ENCODE measurements at regions not wholly inside any gene's neighbourhood (a gene's known extent, or its start where the extent isn't known, plus 50 kb on each side); places are given as distances from the start of the nearest gene placed in this dataset.

GRCh38 chr20:40464731-40465208 is 224.3 kb downstream of the MAFB start:
- no peaks in the 10 kb centered on the region for H3K9me3 ChIP-seq (ENCODE audit: control extremely low read depth in 1 of 5, control insufficient read depth in 4 of 5, insufficient read depth in 2 of 5, low read depth in 1 of 5, low read length in 4 of 5)
- peaks cover 0 to 1% (median 0%) of the 10 kb centered on the region in 5 experiments for H3K27me3 ChIP-seq (replicated peaks in 2 of 5; ENCODE audit: control insufficient read depth in 4 of 5, insufficient read depth in 5 of 5, low read length in 4 of 5)
- ChIA-PET CTCF (no interaction called here), POLR2A (no interaction called here)
- no peak overlapping the region for H3K4me3 ChIP-seq (ENCODE audit: control insufficient read depth in 1 of 7, extremely low read depth in 1 of 7, insufficient read depth in 4 of 7, low read depth in 2 of 7, low read length in 6 of 7)
- DNase-seq, result no peak
- H3K36me3 ChIP-seq (ENCODE audit: control insufficient read depth in 4 of 4, insufficient read depth in 4 of 4, low read length in 3 of 4), result no peaks in the 10 kb centered on the region
- H3K27ac ChIP-seq (ENCODE audit: insufficient read depth in 1 of 2, low read depth in 1 of 2, low read length in 2 of 2, poor library complexity in 1 of 2, severe bottlenecking in 2 of 2), result no peak overlapping the region
- 100% methylated on average over 2 of the region's 2 CpGs for WGBS (ENCODE audit: insufficient coverage)
- H3K4me1 ChIP-seq (ENCODE audit: control extremely low read depth in 1 of 4, control insufficient read depth in 4 of 4, insufficient read depth in 4 of 4, low read length in 3 of 4), result no peaks in the 10 kb centered on the region

DNA sequence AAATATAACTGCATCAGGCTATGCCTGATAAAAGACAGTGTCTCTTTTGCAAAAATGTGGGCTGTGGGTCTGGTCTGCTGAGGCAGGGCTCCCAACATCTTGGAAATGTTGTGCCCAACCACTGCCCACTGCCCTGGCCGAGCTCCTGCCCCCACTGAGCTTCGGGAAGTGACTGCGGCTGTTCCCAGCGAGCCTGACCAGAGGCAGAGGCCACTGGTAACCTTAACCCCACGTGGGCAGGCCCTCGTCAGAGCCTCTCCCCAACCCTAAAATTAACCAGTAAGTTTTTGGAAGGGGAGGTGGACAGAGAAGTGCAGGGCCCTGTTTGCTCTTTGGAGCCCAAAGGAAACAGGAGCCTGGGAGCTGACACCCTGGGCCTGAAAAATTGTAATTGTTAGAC is 225.9 kb downstream of the MAFB start:
- DNase-seq, result no peak
- Histone ChIP-seq H3K27me3 (replicated peaks in 2 of 5; ENCODE audit: control insufficient read depth in 4 of 5, insufficient read depth in 5 of 5, low read length in 4 of 5) (peaks cover 0 to 1% (median 0%) of the 10 kb centered on the region in 5 experiments), H3K4me3 (ENCODE audit: control insufficient read depth in 1 of 7, extremely low read depth in 1 of 7, insufficient read depth in 4 of 7, low read depth in 2 of 7, low read length in 6 of 7) (no peak overlapping the region), H3K36me3 (ENCODE audit: control insufficient read depth in 4 of 4, insufficient read depth in 4 of 4, low read length in 3 of 4) (no peaks in the 10 kb centered on the region), H3K9me3 (ENCODE audit: control extremely low read depth in 1 of 5, control insufficient read depth in 4 of 5, insufficient read depth in 2 of 5, low read depth in 1 of 5, low read length in 4 of 5) (no peaks in the 10 kb centered on the region), H3K4me1 (ENCODE audit: control extremely low read depth in 1 of 4, control insufficient read depth in 4 of 4, insufficient read depth in 4 of 4, low read length in 3 of 4) (no peaks in the 10 kb centered on the region), H3K27ac (ENCODE audit: insufficient read depth in 1 of 2, low read depth in 1 of 2, low read length in 2 of 2, poor library complexity in 1 of 2, severe bottlenecking in 2 of 2) (no peak overlapping the region)
- ChIA-PET CTCF (no interaction called here), POLR2A (no interaction called here)
- WGBS (ENCODE audit: insufficient coverage), result 90% methylated on average over 6 of the region's 6 CpGs

GRCh38 chr20:40462566-40462965 is 226.5 kb downstream of the MAFB start:
- H3K4me3 ChIP-seq (ENCODE audit: control insufficient read depth in 1 of 7, extremely low read depth in 1 of 7, insufficient read depth in 4 of 7, low read depth in 2 of 7, low read length in 6 of 7), result no peak overlapping the region
- no peak for DNase-seq
- no CpG with 5 or more reads among the region's 1 CpG for WGBS (ENCODE audit: insufficient coverage)
- no peak overlapping the region for H3K27ac ChIP-seq (ENCODE audit: insufficient read depth in 1 of 2, low read depth in 1 of 2, low read length in 2 of 2, poor library complexity in 1 of 2, severe bottlenecking in 2 of 2)
- ChIA-PET CTCF (no interaction called here), POLR2A (no interaction called here)
- peaks cover 0 to 1% (median 0%) of the 10 kb centered on the region in 5 experiments for H3K27me3 ChIP-seq (replicated peaks in 2 of 5; ENCODE audit: control insufficient read depth in 4 of 5, insufficient read depth in 5 of 5, low read length in 4 of 5)
- H3K4me1 ChIP-seq (ENCODE audit: control extremely low read depth in 1 of 4, control insufficient read depth in 4 of 4, insufficient read depth in 4 of 4, low read length in 3 of 4), result no peaks in the 10 kb centered on the region
- H3K36me3 ChIP-seq (ENCODE audit: control insufficient read depth in 4 of 4, insufficient read depth in 4 of 4, low read length in 3 of 4), result no peaks in the 10 kb centered on the region
- no peaks in the 10 kb centered on the region for H3K9me3 ChIP-seq (ENCODE audit: control extremely low read depth in 1 of 5, control insufficient read depth in 4 of 5, insufficient read depth in 2 of 5, low read depth in 1 of 5, low read length in 4 of 5)

- ChIA-PET CTCF (no interaction called here), POLR2A (no interaction called here)
- no peak overlapping the region for H3K27ac ChIP-seq (ENCODE audit: insufficient read depth in 1 of 2, low read depth in 1 of 2, low read length in 2 of 2, poor library complexity in 1 of 2, severe bottlenecking in 2 of 2)
- 100% methylated on average over 4 of the region's 4 CpGs for WGBS (ENCODE audit: insufficient coverage)
- no peak overlapping the region for H3K4me3 ChIP-seq (ENCODE audit: control insufficient read depth in 1 of 7, extremely low read depth in 1 of 7, insufficient read depth in 4 of 7, low read depth in 2 of 7, low read length in 6 of 7)
- H3K4me1 ChIP-seq (ENCODE audit: control extremely low read depth in 1 of 4, control insufficient read depth in 4 of 4, insufficient read depth in 4 of 4, low read length in 3 of 4), result no peaks in the 10 kb centered on the region
- no peaks in the 10 kb centered on the region for H3K9me3 ChIP-seq (ENCODE audit: control extremely low read depth in 1 of 5, control insufficient read depth in 4 of 5, insufficient read depth in 2 of 5, low read depth in 1 of 5, low read length in 4 of 5)
- H3K36me3 ChIP-seq (ENCODE audit: control insufficient read depth in 4 of 4, insufficient read depth in 4 of 4, low read length in 3 of 4), result no peaks in the 10 kb centered on the region
- H3K27me3 ChIP-seq (replicated peaks in 2 of 5; ENCODE audit: control insufficient read depth in 4 of 5, insufficient read depth in 5 of 5, low read length in 4 of 5), result peaks cover 0 to 5% (median 0%) of the 10 kb centered on the region in 5 experiments
- no peak for DNase-seq
Measured at GRCh38 chr20:40459299-40459698, 229.7 kb downstream of the MAFB start.

GRCh38 chr20:40457404-40457803 is 231.6 kb downstream of the MAFB start:
- ChIA-PET CTCF (no interaction called here), POLR2A (no interaction called here)

DNA sequence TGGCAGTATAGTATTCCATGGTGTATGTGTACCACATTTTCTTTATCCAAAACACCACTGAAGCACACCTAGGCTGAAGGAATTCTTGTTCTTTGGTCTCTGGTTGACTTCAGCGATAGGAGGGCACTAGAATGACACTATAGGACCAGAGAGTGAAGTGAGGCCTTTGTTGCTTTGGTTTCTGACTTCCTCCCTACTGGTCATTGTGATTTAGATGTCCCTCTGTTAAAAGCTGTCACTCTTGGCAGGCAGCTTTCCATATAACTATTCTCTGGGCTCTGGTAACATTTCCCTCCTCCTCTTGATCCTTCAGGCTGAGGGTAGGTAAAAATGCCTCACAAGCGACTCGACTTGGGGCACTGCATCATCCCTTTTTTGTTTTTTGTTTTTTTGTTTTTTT is 236.3 kb downstream of the MAFB start:
- no peak for DNase-seq
- Histone ChIP-seq H3K27me3 (replicated peaks in 2 of 5; ENCODE audit: control insufficient read depth in 4 of 5, insufficient read depth in 5 of 5, low read length in 4 of 5) (peaks cover 0 to 5% (median 4%) of the 10 kb centered on the region in 5 experiments), H3K27ac (ENCODE audit: insufficient read depth in 1 of 2, low read depth in 1 of 2, low read length in 2 of 2, poor library complexity in 1 of 2, severe bottlenecking in 2 of 2) (no peak overlapping the region), H3K36me3 (ENCODE audit: control insufficient read depth in 4 of 4, insufficient read depth in 4 of 4, low read length in 3 of 4) (no peaks in the 10 kb centered on the region), H3K4me1 (ENCODE audit: control extremely low read depth in 1 of 4, control insufficient read depth in 4 of 4, insufficient read depth in 4 of 4, low read length in 3 of 4) (no peaks in the 10 kb centered on the region), H3K9me3 (ENCODE audit: control extremely low read depth in 1 of 5, control insufficient read depth in 4 of 5, insufficient read depth in 2 of 5, low read depth in 1 of 5, low read length in 4 of 5) (peaks cover 0 to 4% (median 0%) of the 10 kb centered on the region in 5 experiments), H3K4me3 (ENCODE audit: control insufficient read depth in 1 of 7, extremely low read depth in 1 of 7, insufficient read depth in 4 of 7, low read depth in 2 of 7, low read length in 6 of 7) (no peak overlapping the region)
- WGBS (ENCODE audit: insufficient coverage), result 90% methylated on average over 1 of the region's 3 CpGs
- ChIA-PET CTCF (no interaction called here), POLR2A (no interaction called here)

More at GRCh38 chr20:40457404-40457803, 231.6 kb downstream of the MAFB start:
- WGBS (ENCODE audit: insufficient coverage), result 100% methylated on average over 2 of the region's 3 CpGs
- Histone ChIP-seq H3K27me3 (replicated peaks in 2 of 5; ENCODE audit: control insufficient read depth in 4 of 5, insufficient read depth in 5 of 5, low read length in 4 of 5) (peaks cover 0 to 5% (median 0%) of the 10 kb centered on the region in 5 experiments), H3K27ac (ENCODE audit: insufficient read depth in 1 of 2, low read depth in 1 of 2, low read length in 2 of 2, poor library complexity in 1 of 2, severe bottlenecking in 2 of 2) (no peak overlapping the region), H3K9me3 (ENCODE audit: control extremely low read depth in 1 of 5, control insufficient read depth in 4 of 5, insufficient read depth in 2 of 5, low read depth in 1 of 5, low read length in 4 of 5) (peaks cover 0 to 4% (median 0%) of the 10 kb centered on the region in 5 experiments), H3K36me3 (ENCODE audit: control insufficient read depth in 4 of 4, insufficient read depth in 4 of 4, low read length in 3 of 4) (no peaks in the 10 kb centered on the region), H3K4me1 (ENCODE audit: control extremely low read depth in 1 of 4, control insufficient read depth in 4 of 4, insufficient read depth in 4 of 4, low read length in 3 of 4) (no peaks in the 10 kb centered on the region), H3K4me3 (ENCODE audit: control insufficient read depth in 1 of 7, extremely low read depth in 1 of 7, insufficient read depth in 4 of 7, low read depth in 2 of 7, low read length in 6 of 7) (no peak overlapping the region)
- no peak for DNase-seq

DNA sequence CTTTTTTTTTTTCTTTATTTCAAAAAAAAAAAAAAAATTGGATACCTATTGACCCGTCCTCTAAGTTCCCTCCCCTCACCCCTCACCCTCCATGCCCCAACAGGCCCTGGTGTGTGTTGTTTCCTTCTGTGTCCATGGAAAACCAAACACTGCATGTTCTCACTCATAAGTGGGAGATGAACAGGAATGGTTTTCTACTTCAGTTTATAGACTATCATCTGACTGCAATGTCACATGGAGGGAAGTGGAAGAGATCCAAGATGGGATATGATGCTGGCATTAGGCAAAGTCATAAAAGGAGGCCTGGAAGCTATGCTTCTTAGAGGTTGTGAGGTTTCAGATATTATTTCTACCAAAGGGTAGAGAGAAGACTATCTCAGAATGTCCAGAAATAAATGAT is 237.5 kb downstream of the MAFB start:
- Histone ChIP-seq H3K4me1 (ENCODE audit: control extremely low read depth in 1 of 4, control insufficient read depth in 4 of 4, insufficient read depth in 4 of 4, low read length in 3 of 4) (no peaks in the 10 kb centered on the region), H3K4me3 (ENCODE audit: control insufficient read depth in 1 of 7, extremely low read depth in 1 of 7, insufficient read depth in 4 of 7, low read depth in 2 of 7, low read length in 6 of 7) (no peak overlapping the region), H3K27ac (ENCODE audit: insufficient read depth in 1 of 2, low read depth in 1 of 2, low read length in 2 of 2, poor library complexity in 1 of 2, severe bottlenecking in 2 of 2) (no peak overlapping the region), H3K27me3 (replicated peaks in 2 of 5; ENCODE audit: control insufficient read depth in 4 of 5, insufficient read depth in 5 of 5, low read length in 4 of 5) (peaks cover 0 to 5% (median 5%) of the 10 kb centered on the region in 5 experiments), H3K36me3 (ENCODE audit: control insufficient read depth in 4 of 4, insufficient read depth in 4 of 4, low read length in 3 of 4) (no peaks in the 10 kb centered on the region), H3K9me3 (ENCODE audit: control extremely low read depth in 1 of 5, control insufficient read depth in 4 of 5, insufficient read depth in 2 of 5, low read depth in 1 of 5, low read length in 4 of 5) (peaks cover 0 to 4% (median 0%) of the 10 kb centered on the region in 5 experiments)
- no peak for DNase-seq
- no CpG with 5 or more reads among the region's 1 CpG for WGBS (ENCODE audit: insufficient coverage)
- ChIA-PET POLR2A (no interaction called here), CTCF (no interaction called here)

Measured in common myeloid progenitor, CD34-positive (primary cell).